ENCODE measurements at regions not wholly inside any gene's neighbourhood (a gene's known extent, or its start where the extent isn't known, plus 50 kb on each side); places are given as distances from the start of the nearest gene placed in this dataset.

DNA sequence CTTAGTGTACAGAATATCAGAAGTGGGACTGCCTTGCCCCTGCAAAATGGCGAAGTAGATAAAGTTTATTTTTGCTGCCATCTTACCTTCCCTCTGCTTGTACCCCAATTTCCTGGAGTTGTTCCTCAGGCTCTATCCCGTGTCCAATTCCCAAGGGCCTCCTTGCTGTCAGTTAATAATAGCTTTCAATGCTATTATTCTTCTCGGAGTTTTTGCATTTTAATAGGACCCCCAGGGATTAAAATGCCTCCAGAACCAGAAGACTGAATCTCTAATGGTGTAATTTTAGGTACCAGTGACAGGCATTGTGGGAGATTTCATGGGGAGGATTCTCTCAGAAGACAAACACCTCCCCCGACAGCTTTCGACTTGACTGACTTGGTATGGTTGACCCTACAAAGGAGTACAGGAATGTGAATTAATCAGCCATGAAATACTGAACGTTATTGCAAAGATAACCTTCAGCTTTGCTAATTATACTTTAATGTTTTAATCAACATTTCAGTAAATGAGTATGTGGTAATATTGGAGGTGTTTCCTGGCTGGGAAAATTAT is 75.2 kb downstream of the ZNF22 start:
- H3K9me3 ChIP-seq (ENCODE audit: control insufficient read depth, insufficient read depth, low read length) = no peaks in the 10 kb centered on the region
- H4K91ac ChIP-seq (ENCODE audit: insufficient read depth, low read depth, low read length) = no peak overlapping the region
- H3K4me1 ChIP-seq (ENCODE audit: control insufficient read depth, insufficient read depth, low read length) = no peaks in the 10 kb centered on the region
- 20% methylated on average over 1 of the region's 6 CpGs; no CpG with 5 or more reads in 1 of the 2 experiments for WGBS, 2 experiments (ENCODE audit: extremely low coverage in 2 of 2, insufficient read length in 1 of 2)
- H2AFZ ChIP-seq (replicated peaks; ENCODE audit: low read length, poor library complexity) = no peak overlapping the region
- no peak overlapping the region for H3K56ac ChIP-seq (ENCODE audit: extremely low read depth, insufficient read depth, low read length)
- no peaks in the 10 kb centered on the region for H3K79me1 ChIP-seq (ENCODE audit: low read depth in 1 of 2, low read length in 2 of 2)
- H4K5ac ChIP-seq (ENCODE audit: low read depth, low read length) = no peak overlapping the region
- no peak for ATAC-seq (ENCODE audit: low read depth)
- no peak for DNase-seq
- in situ Hi-C loops (cut with MboI; ENCODE audit: low sequenced_read_pairs) (no loop called here), dilution Hi-C loops (cut with HindIII; ENCODE audit: low sequenced_read_pairs, unreplicated experiment) (no loop called here), intact Hi-C loops (cut with micrococcal nuclease) (no loop called here)
- no TSS peak for BruUV-seq (replicated peaks)
- H3K27me3 ChIP-seq (ENCODE audit: control insufficient read depth, insufficient read depth, low read length) = no peaks in the 10 kb centered on the region; the same call in 1 of the 2 replicates
- no peak overlapping the region for H3K4me3 ChIP-seq (ENCODE audit: insufficient read depth, low read depth, low read length)
- no peaks in the 10 kb centered on the region for H4K20me1 ChIP-seq (ENCODE audit: insufficient read depth, low read length)
- ChIA-PET POLR2A (ENCODE audit: unreplicated experiment) (no interaction called here), CTCF (no interaction called here)
- H2BK15ac ChIP-seq (ENCODE audit: low read depth, low read length) = no peak overlapping the region
- H2AK9ac ChIP-seq (replicated peaks; ENCODE audit: low read depth, low read length, poor library complexity) = no peak overlapping the region
- H3K14ac ChIP-seq (replicated peaks; ENCODE audit: low read depth, low read length) = no peak overlapping the region
- H2BK20ac ChIP-seq (ENCODE audit: low read depth, low read length) = no peak overlapping the region
- H3K4me2 ChIP-seq (ENCODE audit: low read depth, low read length) = no peak overlapping the region
- H3K23ac ChIP-seq (ENCODE audit: low read depth, low read length) = no peak overlapping the region
- no peak overlapping the region for H3K27ac ChIP-seq (ENCODE audit: insufficient read depth, low read length)
- no peak overlapping the region for H2BK5ac ChIP-seq (ENCODE audit: low read depth, low read length, poor library complexity, severe bottlenecking)
- H3K9ac ChIP-seq (ENCODE audit: low read depth, low read length) = no peak overlapping the region
- no peak overlapping the region for H3K4ac ChIP-seq (ENCODE audit: low read depth, low read length)
- TF ChIP-seq MAZ (IDR thresholded peaks at IDR 0.05; ENCODE audit: borderline replicate concordance, low read depth, low read length) (no peak), MXI1 (IDR thresholded peaks at IDR 0.05; ENCODE audit: borderline replicate concordance, low read depth, low read length) (no peak), MAFK (IDR thresholded peaks at IDR 0.05; ENCODE audit: low read depth, low read length) (no peak), CTCF (conservative IDR thresholded peaks at IDR 0.05; ENCODE audit: low read depth, low read length) (no peak), RAD21 (IDR thresholded peaks at IDR 0.05; ENCODE audit: low read length) (no peak), NFE2L2 (IDR thresholded peaks at IDR 0.05; ENCODE audit: low read depth, low read length) (no peak), POLR2A (IDR thresholded peaks at IDR 0.05; ENCODE audit: low read depth, low read length) (no peak), CEBPB (IDR thresholded peaks at IDR 0.05; ENCODE audit: low read depth, low read length) (no peak), CHD1 (IDR thresholded peaks at IDR 0.05; ENCODE audit: low read depth, low read length) (no peak), SMC3 (IDR thresholded peaks at IDR 0.05; ENCODE audit: low read depth, low read length) (no peak), RFX5 (IDR thresholded peaks at IDR 0.05; ENCODE audit: low read depth, low read length) (no peak), BHLHE40 (IDR thresholded peaks at IDR 0.05; ENCODE audit: low read depth, low read length) (no peak), FOS (IDR thresholded peaks at IDR 0.05; ENCODE audit: low read depth, low read length) (no peak), RCOR1 (IDR thresholded peaks at IDR 0.05; ENCODE audit: insufficient replicate concordance, low read length) (no peak)
- TF ChIP-seq, protein P1, sequence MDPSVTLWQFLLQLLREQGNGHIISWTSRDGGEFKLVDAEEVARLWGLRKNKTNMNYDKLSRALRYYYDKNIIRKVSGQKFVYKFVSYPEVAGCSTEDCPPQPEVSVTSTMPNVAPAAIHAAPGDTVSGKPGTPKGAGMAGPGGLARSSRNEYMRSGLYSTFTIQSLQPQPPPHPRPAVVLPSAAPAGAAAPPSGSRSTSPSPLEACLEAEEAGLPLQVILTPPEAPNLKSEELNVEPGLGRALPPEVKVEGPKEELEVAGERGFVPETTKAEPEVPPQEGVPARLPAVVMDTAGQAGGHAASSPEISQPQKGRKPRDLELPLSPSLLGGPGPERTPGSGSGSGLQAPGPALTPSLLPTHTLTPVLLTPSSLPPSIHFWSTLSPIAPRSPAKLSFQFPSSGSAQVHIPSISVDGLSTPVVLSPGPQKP (IDR thresholded peaks at IDR 0.05; ENCODE audit: borderline replicate concordance, low read depth, low read length) = no peak
- TF ChIP-seq, protein P2, sequence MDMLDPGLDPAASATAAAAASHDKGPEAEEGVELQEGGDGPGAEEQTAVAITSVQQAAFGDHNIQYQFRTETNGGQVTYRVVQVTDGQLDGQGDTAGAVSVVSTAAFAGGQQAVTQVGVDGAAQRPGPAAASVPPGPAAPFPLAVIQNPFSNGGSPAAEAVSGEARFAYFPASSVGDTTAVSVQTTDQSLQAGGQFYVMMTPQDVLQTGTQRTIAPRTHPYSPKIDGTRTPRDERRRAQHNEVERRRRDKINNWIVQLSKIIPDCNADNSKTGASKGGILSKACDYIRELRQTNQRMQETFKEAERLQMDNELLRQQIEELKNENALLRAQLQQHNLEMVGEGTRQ (IDR thresholded peaks at IDR 0.05; ENCODE audit: low read depth, low read length) = no peak
- no peak overlapping the region for H4K8ac ChIP-seq (ENCODE audit: low read depth in 2 of 2, low read length in 2 of 2)
- no peak overlapping the region for H2BK120ac ChIP-seq (ENCODE audit: low read depth, low read length)
- H3K36me3 ChIP-seq (ENCODE audit: control insufficient read depth, insufficient read depth, low read length) = no peaks in the 10 kb centered on the region
- H2AK5ac ChIP-seq (ENCODE audit: low read depth, low read length) = no peak overlapping the region
- H3K18ac ChIP-seq (ENCODE audit: low read depth, low read length) = no peak overlapping the region
- no peaks in the 10 kb centered on the region for H3K9me1 ChIP-seq (ENCODE audit: insufficient read depth, low read length)
